HG03135 (cell line): ENCODE measurements at regions not wholly inside any gene's neighbourhood (a gene's known extent, or its start where the extent isn't known, plus 50 kb on each side); places are given as distances from the start of the nearest gene placed in this dataset.

ENCODE experiments used
- ATAC-seq: cut with Tn5 transposase; IDR thresholded peaks from one replicate; pipeline ENCODE4 v1.9.1; 2021; ENCODE audit warnings: mild to moderate bottlenecking, moderate library complexity; ENCODE audit not compliant: unreplicated experiment

DNA sequence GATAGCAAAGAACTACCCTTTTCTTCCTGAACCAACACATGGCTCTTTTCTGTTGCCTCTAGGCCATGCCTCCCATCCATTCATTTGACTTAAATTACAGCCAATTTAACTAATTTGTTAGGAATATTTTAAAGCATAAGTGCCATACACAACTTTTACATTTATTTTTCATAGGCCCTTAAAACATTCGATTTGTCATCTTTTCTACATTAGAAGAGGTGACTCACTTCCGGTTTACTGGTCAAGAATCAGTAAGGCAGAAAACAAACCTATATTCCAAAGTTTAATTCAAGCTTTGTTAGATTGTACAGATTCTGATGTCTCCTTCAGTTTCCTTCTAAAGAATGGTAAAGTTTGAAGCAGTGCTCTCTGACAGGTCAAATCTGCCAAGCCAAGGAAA, 344.3 kb downstream of the SAMD5 start:
- no peak for ATAC-seq

DNA sequence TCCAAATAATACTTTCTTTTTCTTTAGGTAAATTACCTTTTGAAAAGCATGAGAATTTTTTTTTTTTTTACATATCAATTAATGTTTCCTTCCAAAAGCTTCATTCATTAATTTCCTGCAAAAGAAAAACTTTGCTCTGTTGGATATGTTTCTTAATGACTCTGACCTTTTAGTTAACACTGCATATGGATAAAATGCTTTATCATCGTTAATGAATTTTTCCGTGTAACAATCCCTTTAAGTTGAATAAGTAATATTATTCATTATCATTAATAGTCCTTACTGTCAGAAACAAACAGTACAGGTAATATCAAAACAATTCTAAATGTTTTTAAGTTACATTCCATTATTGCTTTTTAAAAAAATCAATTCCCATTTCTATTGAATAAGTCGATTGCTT, 345.1 kb downstream of the SAMD5 start:
- ATAC-seq, result no peak

DNA sequence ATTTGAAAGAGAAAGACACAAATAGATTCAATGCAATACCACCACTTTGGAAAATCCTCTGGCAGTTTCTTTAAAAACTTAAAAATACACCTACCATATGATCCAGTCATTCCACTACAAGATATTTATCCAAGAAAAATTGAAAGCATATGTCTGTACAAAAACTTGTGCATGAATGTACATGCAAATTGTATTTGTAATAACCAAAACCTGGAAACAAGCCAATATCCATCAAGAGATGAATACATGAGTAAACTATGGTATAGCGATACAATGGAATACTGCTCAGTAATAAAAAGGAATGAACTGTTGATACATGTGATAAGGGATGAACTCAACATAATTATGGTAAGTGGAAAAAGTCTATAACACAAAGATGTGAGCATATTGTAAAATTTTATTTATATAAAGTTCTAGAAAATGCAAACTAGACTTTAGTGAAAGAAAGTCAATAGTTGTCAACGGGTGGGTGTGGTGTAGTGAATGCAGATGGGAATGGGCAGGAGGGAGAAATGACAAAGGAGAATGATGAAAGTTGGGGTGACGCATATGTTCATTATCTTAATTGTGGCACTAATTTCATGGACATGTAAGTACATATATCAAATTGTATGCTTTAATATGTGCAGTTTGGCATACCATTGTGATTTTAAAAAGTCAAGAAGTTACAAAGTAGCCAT, 347.5 kb downstream of the SAMD5 start:
- no peak for ATAC-seq

DNA sequence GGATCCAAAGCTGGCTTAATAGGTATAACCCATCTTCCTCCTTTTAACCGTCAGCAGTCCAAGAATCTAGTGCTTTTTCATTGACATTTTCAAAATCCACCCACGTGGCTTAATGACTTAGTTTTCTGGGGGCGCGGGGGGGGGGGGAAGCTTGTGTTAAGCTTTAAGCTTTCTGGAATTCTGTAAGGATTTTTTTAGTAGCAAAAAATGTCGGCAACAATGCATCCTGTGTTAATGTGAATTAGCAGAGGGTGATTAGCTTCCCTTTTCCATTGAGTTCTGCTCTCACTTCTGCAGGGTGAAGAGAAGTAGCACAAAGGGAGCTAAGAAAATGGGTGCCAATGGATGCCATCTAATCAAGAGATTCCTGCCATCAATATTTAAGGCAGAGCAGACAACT, 348.2 kb downstream of the SAMD5 start:
- no peak for ATAC-seq

DNA sequence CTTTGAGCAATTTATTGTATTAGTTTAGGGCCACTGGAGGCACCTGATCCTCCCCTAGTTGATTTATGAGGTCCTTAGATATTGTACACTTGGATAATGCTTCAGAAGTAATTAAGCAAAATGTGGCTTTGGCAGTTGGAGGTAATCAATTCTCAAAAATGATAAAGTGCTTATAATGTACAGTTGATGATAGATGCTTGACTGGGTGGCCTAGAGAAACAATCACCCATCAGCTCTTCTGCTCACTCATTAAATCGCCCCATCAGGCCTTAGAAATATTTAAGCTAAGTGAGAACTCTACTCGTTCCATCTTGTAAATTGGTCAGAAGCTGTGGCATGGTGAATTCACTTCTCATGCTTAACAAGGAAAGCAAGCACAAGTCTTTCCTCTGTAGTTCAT, 349.9 kb downstream of the SAMD5 start:
- ATAC-seq, result no peak

DNA sequence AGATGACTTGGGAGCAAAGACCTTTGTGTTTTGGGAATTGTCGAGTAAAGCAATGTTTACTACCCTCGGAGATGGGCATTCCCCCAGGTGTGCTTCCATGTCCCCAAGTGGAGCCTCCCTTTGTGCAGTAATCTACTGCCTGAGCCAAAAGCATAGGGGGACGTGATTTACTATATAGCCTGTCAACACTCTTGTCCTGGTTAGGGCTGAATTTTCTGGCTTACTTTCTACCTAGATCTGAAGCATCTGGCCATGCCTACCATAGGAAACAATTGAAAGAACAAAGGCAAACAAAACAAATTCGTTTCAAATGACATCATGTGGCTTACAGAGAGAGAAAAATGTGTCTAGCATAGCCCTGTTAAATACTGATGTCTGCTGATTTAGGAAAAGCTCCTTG, 350.6 kb downstream of the SAMD5 start:
- no peak for ATAC-seq

DNA sequence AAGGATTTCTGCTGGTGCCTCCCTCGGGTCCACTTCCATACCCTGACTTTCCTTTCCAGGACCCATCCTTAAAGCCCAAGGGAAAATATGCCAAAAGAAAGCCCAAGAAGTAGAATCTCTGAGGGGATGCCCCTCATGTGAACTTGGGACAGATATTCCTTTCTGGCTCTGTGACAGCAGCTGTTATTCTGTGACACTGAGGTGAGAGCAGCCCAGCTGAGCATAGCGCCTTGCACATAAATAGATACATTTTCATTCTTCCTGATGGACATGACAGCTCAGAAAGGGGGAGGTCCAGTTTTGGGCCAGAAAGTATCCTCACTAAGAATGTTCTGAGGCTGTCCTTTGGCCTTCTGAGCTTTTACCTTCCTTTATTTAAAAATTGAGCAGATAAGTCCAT, 353.2 kb downstream of the SAMD5 start:
- ATAC-seq, result no peak

DNA sequence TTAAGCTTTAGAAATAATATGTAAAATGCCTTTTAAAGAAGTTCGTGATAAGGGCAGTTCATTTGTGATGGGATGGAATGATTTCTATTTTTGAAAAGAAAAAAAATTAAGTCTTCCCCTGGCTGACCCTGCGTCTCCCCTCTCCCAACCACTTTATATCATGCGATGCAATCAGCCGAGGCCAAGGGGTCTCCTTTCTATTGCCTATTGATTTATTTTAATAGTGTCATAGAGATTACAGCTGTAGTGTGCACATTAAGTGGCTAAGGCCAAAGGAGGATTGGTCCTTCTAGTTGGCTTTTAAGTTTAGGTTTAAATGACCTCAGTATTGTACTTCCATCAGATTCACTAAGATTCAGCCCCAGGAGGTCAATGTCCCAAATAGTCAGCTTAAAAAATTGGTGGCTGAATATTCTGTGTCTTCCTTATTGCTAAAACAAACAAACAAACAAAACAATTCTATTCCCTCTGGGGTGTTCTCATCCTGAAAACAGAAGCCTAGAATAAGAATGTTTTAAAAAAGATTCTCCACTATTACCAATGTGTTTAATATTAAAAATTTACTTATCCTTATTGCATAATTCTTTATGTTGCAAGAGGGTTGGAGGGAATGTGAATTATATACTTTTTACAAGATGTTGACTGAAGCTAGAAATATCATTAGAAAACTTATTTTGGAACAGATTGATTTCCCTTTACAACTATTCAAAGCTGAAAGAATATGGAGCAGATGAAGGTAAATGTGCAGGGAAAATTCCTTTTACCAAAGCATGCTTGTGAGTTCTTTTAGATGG, 359.1 kb downstream of the SAMD5 start:
- no peak for ATAC-seq

DNA sequence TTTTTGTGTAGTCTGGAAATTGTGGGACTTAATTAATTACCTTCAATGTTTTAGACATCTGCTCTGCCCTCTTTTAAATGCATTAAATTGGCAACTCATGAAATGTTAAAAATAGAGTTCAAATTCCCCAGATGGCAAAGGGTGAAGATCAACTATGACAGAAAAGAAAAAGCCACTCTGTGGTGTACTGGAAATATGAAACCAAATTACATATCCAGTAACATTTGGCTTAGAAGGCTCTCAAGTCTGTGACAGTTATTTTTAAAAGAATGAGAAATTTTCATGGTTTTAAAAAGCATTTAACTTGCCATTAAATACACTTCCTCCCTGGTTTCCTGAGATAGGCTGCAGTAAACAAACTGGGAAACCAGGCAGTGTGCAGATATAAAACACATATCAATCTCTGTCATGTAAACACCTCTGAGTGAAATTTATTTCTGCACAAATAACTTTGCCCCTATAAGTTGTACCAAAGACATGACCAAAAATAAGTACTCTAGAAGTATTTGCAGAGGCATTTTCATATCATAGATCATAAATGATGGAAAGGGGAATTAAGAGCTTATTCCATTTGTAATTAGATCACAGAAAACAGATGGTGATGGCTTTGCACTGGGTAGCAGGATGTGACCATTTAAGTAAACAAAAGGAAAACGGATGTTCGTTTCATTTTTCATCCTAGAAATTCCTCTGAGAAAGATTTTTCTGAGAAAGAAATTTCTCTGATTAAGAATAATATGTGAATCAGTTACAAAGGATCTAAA, 360.1 kb downstream of the SAMD5 start:
- ATAC-seq, result no peak

DNA sequence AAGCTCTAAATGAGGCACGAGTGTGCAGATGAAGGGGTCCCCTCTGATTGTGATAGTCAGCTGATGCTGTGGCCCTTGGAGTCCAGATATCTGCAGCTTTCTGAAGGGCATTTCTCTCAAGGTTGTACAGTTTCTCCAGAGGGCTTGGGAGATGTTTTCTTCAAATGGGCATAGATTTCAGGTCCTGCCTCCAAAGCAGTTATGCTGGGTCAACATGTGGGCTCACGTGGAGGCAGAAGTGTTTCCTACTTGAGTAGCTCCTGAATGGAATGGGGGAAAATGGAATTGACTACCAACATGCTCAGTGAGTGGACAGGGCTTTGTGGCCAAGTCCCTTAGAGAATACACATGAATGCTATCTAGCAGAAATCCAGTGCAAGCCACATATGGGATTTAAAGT, 360.7 kb downstream of the SAMD5 start:
- no peak for ATAC-seq

DNA sequence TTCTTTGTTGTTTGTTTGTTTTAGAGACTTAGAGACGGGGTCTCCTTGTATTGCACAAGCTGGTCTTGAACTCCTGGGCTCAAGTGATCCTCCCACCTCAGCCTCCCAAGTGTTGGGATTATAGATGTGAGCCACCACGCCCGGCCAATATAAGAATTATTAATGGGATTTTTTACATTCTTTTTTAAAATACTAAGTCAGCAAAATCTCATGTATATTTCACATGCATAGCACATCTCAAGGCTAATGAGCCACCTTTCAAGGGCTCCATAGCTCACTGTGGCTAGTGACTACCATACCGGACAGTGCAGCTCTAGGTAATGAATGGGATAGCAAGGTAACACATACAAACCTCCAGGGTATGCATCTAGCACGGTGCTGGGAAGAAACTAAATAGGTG, 361.4 kb downstream of the SAMD5 start:
- no peak for ATAC-seq

DNA sequence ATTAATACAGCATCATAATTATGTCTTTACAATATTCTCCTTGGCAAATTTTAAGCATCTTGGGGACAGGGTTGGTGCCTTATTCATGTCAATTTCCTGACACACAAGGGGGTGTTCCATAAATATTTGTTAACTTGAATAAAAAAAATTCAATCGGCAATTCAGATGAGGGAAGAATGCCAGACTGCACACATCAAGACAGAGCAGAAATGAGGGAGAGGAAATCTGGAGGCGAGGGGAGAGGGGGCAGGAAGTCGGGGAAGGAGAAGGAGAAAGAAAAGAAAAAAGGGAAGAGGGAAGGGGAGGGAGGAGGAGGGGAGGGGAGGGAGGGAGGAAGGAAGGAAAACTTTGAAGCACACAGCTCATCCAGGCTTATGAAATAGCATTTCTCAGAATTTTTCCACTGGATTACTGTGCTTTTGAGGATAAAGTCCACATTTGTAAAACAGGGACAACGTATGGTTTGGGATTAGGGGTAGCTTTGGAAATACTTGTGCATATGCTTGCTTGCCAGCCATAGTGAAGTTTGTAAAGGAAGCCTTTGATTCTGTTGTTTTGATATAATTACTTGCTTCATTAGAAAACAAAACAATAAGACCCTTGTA, 362.1 kb downstream of the SAMD5 start:
- ATAC-seq, result no peak

DNA sequence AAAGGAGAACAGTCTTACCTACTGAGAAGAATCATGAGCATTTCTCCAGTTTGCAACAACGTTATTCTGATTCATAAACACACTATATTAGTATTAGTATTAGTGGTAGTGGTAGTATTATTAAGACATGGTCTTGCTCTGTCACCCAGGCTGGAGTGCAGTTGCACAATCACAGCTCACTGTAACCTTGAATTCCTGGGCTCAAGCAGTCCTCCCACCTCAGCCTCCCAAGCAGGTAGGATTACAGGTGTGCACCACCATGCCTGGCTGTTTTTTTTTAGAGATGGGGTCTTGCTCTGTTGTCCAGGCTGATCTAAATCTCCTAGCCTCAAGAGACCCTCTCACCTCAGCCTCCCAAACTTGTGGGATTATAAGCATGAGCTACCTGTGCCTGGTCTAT, 363.5 kb downstream of the SAMD5 start:
- ATAC-seq, result no peak

DNA sequence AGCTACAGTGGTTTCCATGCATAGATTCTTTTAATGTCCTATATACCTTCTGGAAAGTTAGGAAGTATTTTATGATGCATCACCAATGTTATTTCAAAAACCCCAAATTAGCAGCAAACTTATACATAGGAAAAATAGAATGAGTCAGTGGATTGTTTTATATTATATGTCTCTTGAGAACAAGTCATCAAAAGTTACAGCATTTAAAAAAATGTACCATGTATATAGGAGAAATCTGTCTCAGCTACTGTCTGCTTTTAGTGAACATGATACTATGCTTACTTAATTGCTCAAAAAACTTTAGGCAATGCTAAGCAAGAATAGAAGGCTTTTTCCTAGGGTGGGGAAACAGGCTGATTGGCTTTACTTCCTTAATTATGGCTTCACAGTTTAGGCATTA, 365.3 kb downstream of the SAMD5 start:
- no peak for ATAC-seq

DNA sequence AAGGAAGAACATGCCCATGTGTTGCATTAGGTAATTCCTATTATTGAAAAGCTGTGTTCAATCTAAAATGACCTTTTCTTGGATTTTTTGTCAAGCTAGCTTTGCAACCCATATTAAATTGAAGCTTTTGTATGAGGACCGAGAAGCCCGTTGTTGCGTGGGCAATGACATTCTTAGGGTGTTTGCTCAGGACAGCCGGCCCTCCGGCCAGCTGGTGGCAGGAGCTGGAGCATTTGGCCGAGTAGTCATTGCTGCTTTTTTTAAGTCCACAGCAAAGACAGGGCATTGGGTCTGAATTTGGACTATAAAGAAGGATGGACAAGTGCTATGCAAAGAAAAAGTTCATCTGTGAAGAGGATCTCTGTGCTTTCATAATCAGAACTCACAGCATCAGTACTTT, 365.8 kb downstream of the SAMD5 start:
- ATAC-seq, result no peak

DNA sequence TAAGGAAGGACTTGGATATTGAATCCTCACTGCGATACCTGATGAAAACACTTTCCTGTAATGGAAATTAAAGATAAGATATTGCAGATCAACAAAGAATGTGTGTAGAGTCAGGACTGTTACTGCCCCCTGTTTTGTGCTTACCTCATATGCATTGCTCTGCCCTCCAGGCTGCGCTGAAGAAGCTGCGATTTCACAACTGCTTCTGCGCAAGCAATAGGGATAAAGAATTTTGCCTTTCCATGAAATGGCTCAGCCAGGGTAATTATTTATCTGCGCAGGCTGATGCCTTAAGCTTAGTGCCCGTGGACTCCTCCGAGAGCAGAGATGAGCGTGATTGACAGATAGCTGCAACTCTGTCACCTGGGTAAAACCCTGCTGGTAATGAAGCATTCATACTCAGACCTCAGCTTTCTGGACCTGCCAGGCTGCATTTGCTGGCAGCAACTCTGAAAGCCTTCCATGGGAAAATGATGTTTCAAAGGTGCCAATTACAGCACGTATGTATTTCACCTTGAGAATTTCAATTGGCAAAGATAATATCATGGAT, 370.6 kb downstream of the SAMD5 start:
- ATAC-seq, result no peak

DNA sequence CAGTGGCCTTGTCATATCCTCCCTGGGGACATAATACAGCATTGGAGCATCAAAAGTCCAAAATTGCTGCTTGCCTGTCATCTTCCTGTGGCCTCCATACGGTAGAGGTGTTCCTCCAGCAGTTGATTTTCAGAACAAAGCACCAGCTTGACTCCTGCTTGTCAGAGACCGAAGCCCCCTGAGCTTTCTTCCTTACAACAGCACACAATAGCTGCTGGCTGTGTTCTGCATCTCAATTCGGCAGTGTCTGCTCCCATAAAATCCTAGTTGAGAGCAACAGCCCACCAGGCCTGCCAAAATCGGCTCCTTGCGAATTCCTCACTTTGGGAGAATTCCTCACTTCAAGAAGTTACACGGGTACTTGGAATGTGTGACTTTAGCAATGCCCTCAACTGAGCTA, 372.9 kb downstream of the SAMD5 start:
- no peak for ATAC-seq

DNA sequence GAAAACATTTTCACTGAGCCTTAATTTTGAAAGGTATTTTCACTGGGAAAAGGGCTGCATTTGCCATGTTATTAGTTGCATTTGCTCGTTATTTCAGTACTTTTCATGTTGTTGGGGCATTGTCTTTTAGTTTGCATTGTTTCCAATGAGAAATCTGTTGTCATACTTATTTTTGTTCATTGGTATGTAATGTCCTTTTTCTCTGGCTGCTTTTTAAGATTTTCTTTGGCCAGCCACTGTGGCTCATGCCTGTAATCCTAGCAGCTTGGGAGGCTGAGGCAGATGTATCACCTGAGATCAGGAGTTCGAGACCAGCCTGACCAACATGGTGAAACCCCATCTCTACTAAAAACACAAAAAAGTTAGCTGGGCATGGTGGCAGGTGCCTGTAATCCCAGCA, 379.9 kb downstream of the SAMD5 start:
- ATAC-seq, result no peak

DNA sequence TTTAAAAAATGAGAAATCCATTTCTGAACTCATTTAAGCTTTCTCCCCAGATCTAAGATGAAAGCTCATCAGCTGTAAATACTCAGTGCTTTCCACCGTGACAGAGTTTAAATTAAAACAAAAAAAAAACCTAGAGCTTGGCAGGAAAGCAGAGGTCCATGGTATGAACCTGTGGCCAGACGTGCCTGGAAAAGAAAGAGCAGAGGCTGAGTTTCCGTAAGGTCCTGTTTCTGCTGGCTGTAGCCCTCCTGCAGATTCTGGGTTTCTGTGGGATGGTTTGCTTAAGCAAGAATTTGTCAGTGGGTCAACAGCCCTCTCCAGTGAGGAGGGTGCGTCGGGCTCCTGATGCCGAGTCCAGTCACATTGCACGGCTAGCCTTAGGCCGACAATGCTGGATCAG, 383.2 kb downstream of the SAMD5 start:
- ATAC-seq, result no peak

DNA sequence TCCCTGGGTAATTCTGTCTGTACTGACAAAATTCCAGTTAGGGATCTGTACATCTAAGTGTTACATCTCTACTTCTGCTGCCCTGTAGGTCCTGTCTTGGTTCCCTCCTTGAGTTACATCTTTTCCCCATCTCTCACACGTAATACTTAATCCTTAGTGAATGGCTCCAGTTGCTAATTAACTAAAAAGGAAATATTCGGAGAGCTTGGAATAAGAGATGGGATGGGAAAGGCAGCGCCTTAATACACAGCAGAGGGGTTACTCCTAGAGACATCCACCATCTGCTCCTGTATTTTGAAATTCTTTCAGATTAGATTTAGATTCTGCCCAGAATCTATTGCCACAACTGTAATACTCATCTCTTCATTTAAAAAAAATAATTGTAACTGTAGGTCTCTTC, 384.0 kb downstream of the SAMD5 start:
- no peak for ATAC-seq

DNA sequence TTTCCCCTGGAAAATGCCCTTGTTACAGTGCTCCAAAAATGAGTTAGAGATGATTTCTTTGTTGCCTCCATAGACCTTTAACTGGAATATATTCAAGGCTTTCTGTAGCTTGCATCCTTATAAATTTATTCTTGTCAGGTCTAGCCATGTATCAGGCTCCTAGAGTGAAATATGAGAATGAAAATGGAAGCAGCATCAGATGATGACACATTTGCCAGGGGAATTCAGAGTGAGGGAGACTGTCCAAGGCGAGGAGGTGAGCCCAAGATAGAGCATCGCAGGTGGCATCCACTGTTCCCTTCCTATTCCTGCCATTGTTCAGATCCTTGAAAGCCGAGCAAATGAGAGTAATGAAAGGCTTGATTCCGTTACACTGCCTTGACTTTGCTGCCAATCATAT, 386.8 kb downstream of the SAMD5 start:
- ATAC-seq, result no peak
